ENCODE measurements at regions not wholly inside any gene's neighbourhood (a gene's known extent, or its start where the extent isn't known, plus 50 kb on each side); places are given as distances from the start of the nearest gene placed in this dataset.
"Not testable (repeated sequence)": the region's sequence is repeated elsewhere in the genome, so short reads cannot be mapped to it uniquely, and the experiment has no call there.

GRCh38 chr11:38751421-38751820 lies 2153.4 kb upstream of the RAG2 start:
- H3K27me3 ChIP-seq (ENCODE audit: insufficient read depth, low read depth, severe bottlenecking) = no peaks in the 10 kb centered on the region
- no peaks in the 10 kb centered on the region for H3K36me3 ChIP-seq
- no peak overlapping the region for H3K4me3 ChIP-seq (ENCODE audit: low read depth, low read length)
- no peak for TF ChIP-seq CTCF (IDR thresholded peaks at IDR 0.05; ENCODE audit: low read depth, low read length)
- peaks cover 5% of the 10 kb centered on the region for H3K9me3 ChIP-seq (ENCODE audit: severe bottlenecking)
- H3K27ac ChIP-seq = no peak overlapping the region
- DNase-seq = no peak

- DNase-seq; H3K36me3 ChIP-seq; H3K4me3 ChIP-seq (ENCODE audit: low read depth, low read length); H3K27me3 ChIP-seq (ENCODE audit: insufficient read depth, low read depth, severe bottlenecking); H3K9me3 ChIP-seq (ENCODE audit: severe bottlenecking); H3K27ac ChIP-seq: not testable (repeated sequence)
These were observed 2148.5 kb upstream of the RAG2 start for GRCh38 chr11:38746516-38746915.

- H3K4me3 ChIP-seq (ENCODE audit: low read depth, low read length) = no peak overlapping the region
- no peaks in the 10 kb centered on the region for H3K9me3 ChIP-seq (ENCODE audit: severe bottlenecking)
- no peaks in the 10 kb centered on the region for H3K27me3 ChIP-seq (ENCODE audit: insufficient read depth, low read depth, severe bottlenecking)
- TF ChIP-seq CTCF (IDR thresholded peaks at IDR 0.05; ENCODE audit: low read depth, low read length) = no peak
- DNase-seq = no peak
- H3K27ac ChIP-seq = no peak overlapping the region
- H3K36me3 ChIP-seq = no peaks in the 10 kb centered on the region
These were observed 2125.3 kb upstream of the RAG2 start for GRCh38 chr11:38723361-38723760.

- H3K36me3 ChIP-seq = no peaks in the 10 kb centered on the region
- TF ChIP-seq CTCF (IDR thresholded peaks at IDR 0.05; ENCODE audit: low read depth, low read length) = no peak
These were observed 2123.7 kb upstream of the RAG2 start for GRCh38 chr11:38721586-38722315.

GRCh38 chr11:38718659-38719058 lies 2120.6 kb upstream of the RAG2 start:
- Histone ChIP-seq H3K9me3 (ENCODE audit: severe bottlenecking) (no peaks in the 10 kb centered on the region), H3K27me3 (ENCODE audit: insufficient read depth, low read depth, severe bottlenecking) (no peaks in the 10 kb centered on the region), H3K27ac (no peak overlapping the region), H3K36me3 (no peaks in the 10 kb centered on the region), H3K4me3 (ENCODE audit: low read depth, low read length) (no peak overlapping the region)
- DNase-seq = no peak
- TF ChIP-seq CTCF (IDR thresholded peaks at IDR 0.05; ENCODE audit: low read depth, low read length) = no peak

More at GRCh38 chr11:38721586-38722315, 2123.7 kb upstream of the RAG2 start:
- H3K27ac ChIP-seq = no peak overlapping the region
- no peaks in the 10 kb centered on the region for H3K27me3 ChIP-seq (ENCODE audit: insufficient read depth, low read depth, severe bottlenecking)
- H3K4me3 ChIP-seq (ENCODE audit: low read depth, low read length) = no peak overlapping the region
- H3K9me3 ChIP-seq (ENCODE audit: severe bottlenecking) = no peaks in the 10 kb centered on the region
- no peak for DNase-seq

- no peaks in the 10 kb centered on the region for H3K27me3 ChIP-seq (ENCODE audit: insufficient read depth, low read depth, severe bottlenecking)
- DNase-seq = peak; percentile 41
- no peak for TF ChIP-seq CTCF (IDR thresholded peaks at IDR 0.05; ENCODE audit: low read depth, low read length)
- H3K27ac ChIP-seq = no peak overlapping the region
- no peaks in the 10 kb centered on the region for H3K9me3 ChIP-seq (ENCODE audit: severe bottlenecking)
- H3K4me3 ChIP-seq (ENCODE audit: low read depth, low read length) = no peak overlapping the region
- H3K36me3 ChIP-seq = no peaks in the 10 kb centered on the region
These were observed 2120.0 kb upstream of the RAG2 start for GRCh38 chr11:38718049-38718448.
